Activated CD8-positive, alpha-beta T cell treated with anti-CD3 and anti-CD28 coated beads, Interleukin-2, amount 10 ng/mL, durations not matched to agents 7 days and 5 days (primary cell): ENCODE measurements at regions not wholly inside any gene's neighbourhood (a gene's known extent, or its start where the extent isn't known, plus 50 kb on each side); places are given as distances from the start of the nearest gene placed in this dataset.
"Not testable (repeated sequence)": the region's sequence is repeated elsewhere in the genome, so short reads cannot be mapped to it uniquely, and the experiment has no call there.

Experiments used
- ATAC-seq: fragments of 150-1000 bp; cut with Tn5 transposase; one replicate; pipeline ENCODE4 v1.10.0; 2021; ENCODE audit warnings: moderate library complexity
- CTCF ChIA-PET: fragments of 350-600 bp; sonication (Branson Sonifier 250); formaldehyde crosslinking; loops from one replicate; lab custom pipeline; 2021; ENCODE audit warnings: antibody characterized with exemption; lab: Charles Lee
- POLR2A ChIA-PET: fragments of 350-600 bp; sonication (Branson Sonifier 250); formaldehyde crosslinking; loops from one replicate; lab custom pipeline; 2021; ENCODE audit warnings: antibody characterized with exemption; lab: Charles Lee
- DNase-seq: peaks from one replicate; pipeline ENCODE4 v3.0.0-alpha.2; 2020
- H3K27ac Mint-ChIP-seq: one replicate; pipeline ENCODE4 v1.8.0; 2021; ENCODE audit warnings: mild to moderate bottlenecking, mixed read lengths
- H3K27me3 Mint-ChIP-seq: one replicate; pipeline ENCODE4 v1.8.0; 2021; ENCODE audit warnings: low read depth, mixed read lengths
- H3K36me3 Mint-ChIP-seq: one replicate; pipeline ENCODE4 v1.8.0; 2021; ENCODE audit warnings: low read depth, mixed read lengths
- H3K4me1 Mint-ChIP-seq: one replicate; pipeline ENCODE4 v1.8.0; 2021; ENCODE audit warnings: low read depth, mixed read lengths
- H3K4me3 Mint-ChIP-seq: one replicate; pipeline ENCODE4 v1.8.0; 2021; ENCODE audit warnings: mild to moderate bottlenecking, mixed read lengths
- H3K9me3 Mint-ChIP-seq: one replicate; pipeline ENCODE4 v1.8.0; 2022; ENCODE audit warnings: mixed read lengths; ENCODE audit not compliant: insufficient read depth

DNA sequence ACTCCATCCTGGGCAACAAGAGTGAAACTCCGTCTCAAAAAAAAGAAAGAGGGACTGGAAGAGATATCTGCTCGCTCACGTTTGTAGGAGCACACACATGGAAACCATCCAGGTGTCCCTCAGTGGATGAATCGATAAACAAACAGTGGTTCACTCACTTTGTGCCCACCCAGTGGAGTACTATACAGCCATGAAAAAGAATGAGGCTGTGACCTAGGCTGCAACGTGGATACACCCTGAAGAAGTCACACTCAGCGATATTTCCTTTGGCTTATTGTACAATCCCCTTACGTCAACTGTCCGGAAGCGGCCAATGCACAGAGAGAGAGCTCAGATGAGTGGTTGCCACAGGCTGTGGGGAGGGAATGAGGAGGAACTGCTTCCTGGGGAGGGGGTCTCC lies 82.3 kb upstream of the PPP2R3B start:
- ChIA-PET CTCF (no interaction called here), POLR2A (no interaction called here)
- peaks cover 7% of the 10 kb centered on the region for H3K9me3 Mint-ChIP-seq
- no peak overlapping the region for H3K4me3 Mint-ChIP-seq
- no peaks in the 10 kb centered on the region for H3K4me1 Mint-ChIP-seq
- DNase-seq: no peak
- ATAC-seq: no peak
- H3K27me3 Mint-ChIP-seq: no peaks in the 10 kb centered on the region
- H3K27ac Mint-ChIP-seq: no peak overlapping the region
- no peaks in the 10 kb centered on the region for H3K36me3 Mint-ChIP-seq

DNA sequence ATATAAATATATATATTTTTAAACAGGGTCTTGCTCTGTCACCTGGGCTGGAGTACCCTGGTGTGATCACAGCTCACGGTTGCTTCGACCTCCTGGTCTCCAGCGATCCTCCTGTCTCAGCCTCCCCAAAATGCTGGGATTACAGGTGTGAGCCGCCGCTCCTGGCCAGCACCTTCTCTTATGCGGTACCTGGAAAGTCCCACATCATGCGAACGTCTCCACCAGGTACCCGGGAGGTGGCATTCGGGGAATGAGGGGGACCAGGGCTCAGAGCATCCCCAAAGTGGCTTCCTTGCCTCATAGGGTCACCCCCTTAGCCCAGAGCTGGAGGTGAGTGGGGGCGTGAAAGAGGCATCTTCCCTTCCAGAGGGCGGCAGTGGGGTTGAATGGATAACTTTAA lies 84.0 kb upstream of the PPP2R3B start:
- Mint-ChIP-seq H3K27me3 (no peaks in the 10 kb centered on the region), H3K36me3 (no peaks in the 10 kb centered on the region), H3K9me3 (peaks cover 7% of the 10 kb centered on the region), H3K27ac (no peak overlapping the region), H3K4me1 (no peaks in the 10 kb centered on the region), H3K4me3 (no peak overlapping the region)
- CTCF ChIA-PET: no interaction called here
- POLR2A ChIA-PET: no interaction called here
- DNase-seq (no peak), ATAC-seq (no peak)

DNA sequence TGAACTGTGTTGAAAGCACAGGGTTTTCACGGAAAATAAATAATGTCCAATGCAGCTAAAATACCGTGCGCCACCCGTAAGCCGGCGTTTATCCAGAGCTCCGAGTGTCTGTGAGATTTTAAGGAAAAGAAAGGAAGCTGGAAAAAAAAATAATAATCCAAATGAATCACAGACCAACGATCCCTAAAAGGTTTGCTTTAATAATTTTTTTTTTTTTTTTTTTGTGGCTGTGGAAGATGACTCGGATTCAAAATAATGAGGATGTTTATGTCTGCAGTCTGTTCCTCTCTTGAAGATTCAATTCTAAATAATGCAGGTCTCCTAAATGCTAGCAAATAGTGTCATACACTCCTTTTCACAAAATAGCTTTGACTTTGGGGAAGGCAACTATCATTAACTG lies 84.6 kb upstream of the PPP2R3B start:
- no peak for DNase-seq
- H3K36me3 Mint-ChIP-seq: no peaks in the 10 kb centered on the region
- H3K9me3 Mint-ChIP-seq: peaks cover 7% of the 10 kb centered on the region
- POLR2A ChIA-PET: no interaction called here
- no peak for ATAC-seq
- no peak overlapping the region for H3K27ac Mint-ChIP-seq
- H3K27me3 Mint-ChIP-seq: no peaks in the 10 kb centered on the region
- CTCF ChIA-PET: no interaction called here
- H3K4me3 Mint-ChIP-seq: no peak overlapping the region
- H3K4me1 Mint-ChIP-seq: no peaks in the 10 kb centered on the region

DNA sequence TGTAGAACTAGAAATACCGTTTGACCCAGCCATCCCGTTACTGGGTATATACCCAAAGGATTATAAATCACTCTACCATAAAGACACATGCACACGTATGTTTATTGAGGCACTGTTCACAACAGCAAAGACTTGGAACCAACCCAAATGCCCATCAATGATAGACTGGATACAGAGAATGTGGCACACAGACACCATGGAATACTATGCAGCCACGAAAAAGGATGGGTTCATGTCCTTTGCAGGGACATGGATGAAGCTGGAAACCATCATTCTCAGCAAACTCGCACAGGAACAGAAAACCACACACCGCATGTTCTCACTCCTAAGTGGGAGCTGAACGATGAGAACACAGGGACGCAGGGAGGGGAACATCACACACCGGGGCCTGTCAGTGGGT lies 85.6 kb upstream of the PPP2R3B start:
- ATAC-seq, H3K9me3 Mint-ChIP-seq: not testable (repeated sequence)

DNA sequence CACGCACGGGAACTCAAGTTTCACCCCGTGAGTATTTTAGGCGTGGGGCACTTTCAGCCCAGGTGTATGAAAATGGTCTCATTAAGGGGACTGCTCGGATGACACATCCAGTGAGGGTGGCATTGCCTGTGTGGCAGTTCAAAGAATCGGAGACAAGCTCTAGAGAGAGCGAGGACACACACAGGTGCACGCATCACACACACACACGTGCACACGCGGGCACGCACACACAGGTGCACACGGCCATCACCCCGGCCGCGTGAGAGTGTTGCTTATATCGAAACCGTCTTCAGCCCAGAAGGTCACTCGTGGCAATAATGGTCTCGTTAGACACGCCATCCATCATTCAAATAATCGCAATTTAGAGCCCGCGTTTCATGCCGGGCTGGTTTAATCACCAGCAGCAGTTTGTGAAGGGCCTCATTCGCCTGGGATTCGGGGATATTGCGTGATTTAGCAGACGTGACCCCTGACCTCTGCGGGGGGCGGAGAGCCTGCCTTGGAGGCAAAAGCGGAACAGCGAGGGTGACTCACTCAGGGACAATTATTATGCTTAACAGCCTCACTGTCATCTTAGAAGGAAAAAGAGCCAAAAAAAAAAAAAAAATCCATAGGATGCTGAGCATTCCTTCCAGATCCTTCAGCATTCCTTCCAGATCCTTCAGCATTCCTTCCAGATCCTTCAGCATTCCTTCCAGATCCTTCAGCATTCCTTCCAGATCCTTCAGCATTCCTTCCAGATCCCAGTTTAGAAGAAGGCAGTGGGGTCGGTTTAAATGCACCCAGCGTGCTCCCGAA lies 89.4 kb upstream of the PPP2R3B start:
- Mint-ChIP-seq H3K9me3 (peaks cover 7% of the 10 kb centered on the region), H3K27ac (no peak overlapping the region), H3K4me1 (no peaks in the 10 kb centered on the region), H3K4me3 (no peak overlapping the region), H3K36me3 (no peaks in the 10 kb centered on the region), H3K27me3 (no peaks in the 10 kb centered on the region)
- CTCF ChIA-PET: no interaction called here
- DNase-seq: no peak
- no peak for ATAC-seq
- POLR2A ChIA-PET: no interaction called here

More for the DNA sequence above, 85.6 kb upstream of the PPP2R3B start:
- H3K27me3 Mint-ChIP-seq, CTCF ChIA-PET, H3K36me3 Mint-ChIP-seq, H3K4me1 Mint-ChIP-seq, POLR2A ChIA-PET, H3K4me3 Mint-ChIP-seq, DNase-seq, H3K27ac Mint-ChIP-seq: not testable (repeated sequence)

DNA sequence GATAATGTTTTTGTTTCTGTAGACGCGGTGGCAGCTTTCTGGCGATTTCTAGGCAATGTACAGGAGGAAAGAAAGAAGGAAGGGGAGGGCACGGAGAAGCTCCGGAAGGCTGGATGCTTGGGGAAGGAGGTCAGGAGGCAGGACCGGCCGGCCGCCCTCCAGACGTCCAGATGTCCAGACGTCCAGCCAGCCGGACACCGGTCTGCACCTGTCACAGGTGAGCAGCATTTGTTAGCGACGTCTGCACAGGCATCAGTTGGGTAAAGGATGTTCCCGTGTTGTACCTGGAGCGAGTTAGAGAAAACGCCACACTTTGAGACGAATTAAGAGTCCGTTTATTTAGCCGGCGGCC lies 90.0 kb upstream of the PPP2R3B start:
- no peaks in the 10 kb centered on the region for H3K4me1 Mint-ChIP-seq
- DNase-seq: no peak
- ChIA-PET POLR2A (no interaction called here), CTCF (no interaction called here)
- H3K27ac Mint-ChIP-seq: no peak overlapping the region
- H3K4me3 Mint-ChIP-seq: no peak overlapping the region
- H3K36me3 Mint-ChIP-seq: no peaks in the 10 kb centered on the region
- no peak for ATAC-seq
- no peaks in the 10 kb centered on the region for H3K27me3 Mint-ChIP-seq
- peaks cover 5% of the 10 kb centered on the region for H3K9me3 Mint-ChIP-seq

DNA sequence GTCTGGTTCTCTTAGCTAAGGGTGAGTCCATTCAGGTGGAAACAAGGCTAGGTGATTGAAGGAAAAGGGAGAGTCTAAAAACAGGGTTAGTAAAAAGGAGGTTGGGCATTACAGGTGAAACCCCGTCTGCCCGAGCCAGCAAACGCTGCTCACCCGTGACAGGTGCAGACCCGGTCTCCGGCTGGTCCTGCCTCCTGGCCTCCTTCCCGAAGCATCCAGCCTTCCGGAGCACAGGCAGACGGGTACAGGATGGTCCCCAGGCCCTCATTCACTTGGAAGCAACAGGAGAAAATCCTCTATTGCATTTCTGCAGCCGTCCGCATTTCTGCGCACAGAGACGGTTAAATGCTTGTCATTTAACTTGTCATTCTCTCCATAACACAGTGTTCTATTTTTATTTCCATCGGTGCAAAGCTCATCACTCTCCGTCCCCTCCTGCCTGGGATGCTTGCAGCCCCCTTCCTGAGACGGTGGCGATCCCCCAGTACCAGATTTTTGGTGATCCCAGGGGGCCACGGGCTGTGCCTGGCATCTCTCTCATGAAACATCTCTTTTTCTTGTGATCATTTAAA lies 90.8 kb upstream of the PPP2R3B start:
- H3K9me3 Mint-ChIP-seq: no peaks in the 10 kb centered on the region
- ATAC-seq (no peak), DNase-seq (no peak)
- POLR2A ChIA-PET: no interaction called here
- H3K27ac Mint-ChIP-seq: no peak overlapping the region
- H3K4me1 Mint-ChIP-seq: no peaks in the 10 kb centered on the region
- no peaks in the 10 kb centered on the region for H3K27me3 Mint-ChIP-seq
- no peaks in the 10 kb centered on the region for H3K36me3 Mint-ChIP-seq
- H3K4me3 Mint-ChIP-seq: no peak overlapping the region
- CTCF ChIA-PET: no interaction called here

DNA sequence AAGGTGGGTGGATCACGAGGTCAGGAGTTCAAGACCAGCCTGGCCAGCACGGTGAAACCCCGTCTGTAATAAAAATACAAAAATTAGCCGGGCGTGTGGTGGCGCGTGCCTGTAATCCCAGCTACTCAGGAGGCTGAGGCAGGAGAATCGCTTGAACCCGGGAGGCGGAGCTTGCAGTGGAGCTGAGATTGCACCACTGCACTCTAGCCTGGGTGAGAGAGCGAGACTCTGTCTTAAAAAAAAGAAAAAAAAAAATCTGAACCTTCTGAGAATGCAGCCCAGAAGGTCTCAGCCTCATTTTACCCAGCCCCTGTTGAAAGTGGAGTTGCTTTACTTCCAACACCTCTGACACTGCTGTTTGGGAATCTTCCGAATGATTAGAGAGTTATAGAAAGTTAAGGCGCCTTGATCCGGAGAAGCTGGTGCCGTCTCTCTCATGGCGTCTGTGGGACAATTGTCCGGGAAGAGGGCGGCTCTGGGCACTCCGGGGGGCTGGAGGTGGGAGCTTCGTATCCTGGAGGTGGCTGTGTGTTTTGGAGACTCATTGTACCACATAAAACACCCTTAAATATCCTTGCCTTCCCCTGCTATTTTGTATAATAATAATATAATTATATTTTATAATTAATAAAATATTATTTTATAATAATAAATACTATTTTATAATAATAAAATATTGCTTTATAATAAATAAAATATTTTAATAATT lies 92.7 kb upstream of the PPP2R3B start:
- H3K4me3 Mint-ChIP-seq: no peak overlapping the region
- ATAC-seq (no peak), DNase-seq (peak; percentile 43)
- H3K27ac Mint-ChIP-seq: no peak overlapping the region
- no peaks in the 10 kb centered on the region for H3K27me3 Mint-ChIP-seq
- H3K36me3 Mint-ChIP-seq: no peaks in the 10 kb centered on the region
- no peaks in the 10 kb centered on the region for H3K4me1 Mint-ChIP-seq
- H3K9me3 Mint-ChIP-seq: no peaks in the 10 kb centered on the region
- ChIA-PET CTCF (no interaction called here), POLR2A (no interaction called here)

DNA sequence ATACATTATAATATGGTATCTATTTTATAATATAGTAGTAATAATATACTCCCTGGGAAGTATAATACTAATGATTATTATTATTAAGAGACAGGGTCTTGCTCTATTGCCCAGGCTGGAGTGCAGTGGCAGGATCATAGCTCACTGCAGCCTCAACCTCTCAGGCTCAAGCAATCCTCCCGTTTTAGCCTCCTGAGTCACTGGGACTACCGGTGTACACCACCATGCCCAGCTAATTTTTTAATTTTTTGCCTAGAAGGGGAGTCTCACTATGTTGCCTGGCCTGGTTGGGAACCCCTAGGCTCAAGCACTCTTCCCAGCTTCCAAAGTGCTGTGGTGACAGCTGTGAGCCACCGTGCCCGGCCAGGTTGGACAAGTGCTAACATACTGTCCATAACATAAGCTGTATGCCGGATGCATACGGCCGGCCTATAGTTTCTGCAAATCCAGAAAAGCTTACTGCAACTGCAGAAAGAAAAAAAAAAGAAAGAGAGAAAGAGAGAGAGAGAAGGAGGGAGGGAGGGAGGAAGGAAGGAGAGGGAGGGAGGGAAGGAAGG lies 94.2 kb upstream of the PPP2R3B start:
- DNase-seq (no peak), ATAC-seq (no peak)
- no peak overlapping the region for H3K27ac Mint-ChIP-seq
- no peaks in the 10 kb centered on the region for H3K27me3 Mint-ChIP-seq
- ChIA-PET CTCF (no interaction called here), POLR2A (no interaction called here)
- no peak overlapping the region for H3K4me3 Mint-ChIP-seq
- peaks cover 2% of the 10 kb centered on the region for H3K9me3 Mint-ChIP-seq
- no peaks in the 10 kb centered on the region for H3K36me3 Mint-ChIP-seq
- no peaks in the 10 kb centered on the region for H3K4me1 Mint-ChIP-seq

DNA sequence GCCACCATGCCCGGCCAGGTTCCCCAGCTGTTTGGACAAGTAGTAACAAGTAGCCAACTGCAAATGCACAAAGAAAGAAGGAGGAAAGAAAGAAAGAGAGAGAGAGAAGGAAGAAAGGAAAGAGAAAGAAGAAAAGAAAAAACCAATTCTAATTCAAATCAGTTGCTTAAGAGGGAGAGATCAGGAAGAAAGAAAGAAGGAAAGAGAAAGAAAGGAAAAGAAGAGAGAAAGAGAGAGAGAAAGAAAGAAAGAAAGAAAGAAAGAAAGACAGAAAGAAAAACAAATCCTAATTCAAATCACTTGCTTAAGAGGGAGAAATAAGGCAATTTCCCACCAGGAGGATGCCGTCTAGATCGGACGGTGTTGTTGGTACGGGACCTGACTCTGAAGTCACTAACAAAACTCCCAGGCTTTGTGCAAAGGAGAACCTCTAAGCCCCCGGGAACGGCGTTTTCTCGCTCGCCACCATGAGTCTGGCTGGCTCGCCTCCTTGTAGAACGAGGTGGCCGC lies 95.5 kb upstream of the PPP2R3B start:
- ATAC-seq: no peak
- no peaks in the 10 kb centered on the region for H3K4me1 Mint-ChIP-seq
- H3K36me3 Mint-ChIP-seq: no peaks in the 10 kb centered on the region
- no peak for DNase-seq
- H3K27me3 Mint-ChIP-seq: no peaks in the 10 kb centered on the region
- POLR2A ChIA-PET: no interaction called here
- no peak overlapping the region for H3K4me3 Mint-ChIP-seq
- CTCF ChIA-PET: no interaction called here
- peaks cover 6% of the 10 kb centered on the region for H3K9me3 Mint-ChIP-seq
- H3K27ac Mint-ChIP-seq: no peak overlapping the region

DNA sequence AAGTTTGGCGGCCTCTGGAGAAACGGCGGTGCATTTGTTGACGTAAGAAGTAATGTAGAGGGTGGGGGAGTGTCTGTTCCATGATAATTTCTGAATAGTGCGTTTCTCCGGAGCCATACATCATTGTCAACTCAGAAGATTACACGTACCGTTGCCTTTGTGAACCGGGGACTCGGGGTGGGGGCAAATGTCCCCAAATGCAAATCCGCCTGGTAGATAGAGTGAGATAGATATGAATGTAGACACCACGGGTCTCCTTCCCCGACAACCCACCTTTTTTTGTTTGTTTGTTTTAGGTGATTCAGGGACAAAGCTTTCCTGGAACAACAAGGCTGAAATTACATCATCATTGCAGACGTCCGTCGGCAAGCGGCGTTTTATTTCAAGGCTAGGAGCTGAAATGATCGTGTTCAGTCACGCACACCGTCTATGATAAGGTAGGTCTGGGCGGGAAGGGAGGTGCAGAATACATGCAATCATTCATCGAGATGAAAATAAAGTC lies 96.0 kb upstream of the PPP2R3B start:
- no peaks in the 10 kb centered on the region for H3K27me3 Mint-ChIP-seq
- ChIA-PET CTCF (no interaction called here), POLR2A (no interaction called here)
- ATAC-seq: no peak
- H3K27ac Mint-ChIP-seq: no peak overlapping the region
- no peaks in the 10 kb centered on the region for H3K36me3 Mint-ChIP-seq
- no peak for DNase-seq
- no peak overlapping the region for H3K4me3 Mint-ChIP-seq
- H3K9me3 Mint-ChIP-seq: peaks cover 6% of the 10 kb centered on the region
- H3K4me1 Mint-ChIP-seq: no peaks in the 10 kb centered on the region

DNA sequence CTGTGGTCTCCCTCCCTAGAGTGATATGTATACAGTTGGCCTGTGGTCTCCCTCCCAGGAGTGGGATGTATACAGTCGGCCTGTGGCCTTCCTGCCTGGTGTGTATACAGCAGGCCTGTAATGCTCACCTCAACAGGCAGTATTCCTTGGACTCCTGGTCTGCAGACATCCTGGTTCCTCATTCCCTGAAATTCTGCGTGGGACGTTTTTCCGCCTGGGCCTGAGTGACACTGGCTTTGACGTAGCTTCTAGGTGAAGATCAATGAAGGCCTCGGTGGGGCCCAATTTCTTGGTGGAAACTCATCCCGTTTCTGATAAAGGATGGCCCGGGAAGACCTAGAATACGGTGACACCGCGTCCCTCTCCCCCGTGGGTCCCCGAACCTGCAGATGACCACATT lies 98.7 kb upstream of the PPP2R3B start:
- DNase-seq (no peak), ATAC-seq (no peak)
- no peaks in the 10 kb centered on the region for H3K27me3 Mint-ChIP-seq
- CTCF ChIA-PET: no interaction called here
- no peak overlapping the region for H3K4me3 Mint-ChIP-seq
- no peaks in the 10 kb centered on the region for H3K36me3 Mint-ChIP-seq
- H3K4me1 Mint-ChIP-seq: no peaks in the 10 kb centered on the region
- H3K9me3 Mint-ChIP-seq: peaks cover 6% of the 10 kb centered on the region
- POLR2A ChIA-PET: no interaction called here
- H3K27ac Mint-ChIP-seq: no peak overlapping the region
